SK-N-SH treated with all-trans-retinoic acid at 6 μM for 48 hours (cell line): ENCODE measurements at regions not wholly inside any gene's neighbourhood (a gene's known extent, or its start where the extent isn't known, plus 50 kb on each side); places are given as distances from the start of the nearest gene placed in this dataset.

Experiments
- ATAC-seq: fragments of 200-7000 bp; cut with Tn5 transposase; 3 replicates; pipeline ENCODE4 v1.9.1; 2020; ENCODE audit warnings: mild to moderate bottlenecking, moderate library complexity
- ARNTL ChIP-seq: fragments of 450-650 bp; formaldehyde crosslinking; IDR thresholded peaks from 2 replicates; pipeline ENCODE4 v1.5.0; 2020; ENCODE audit warnings: low read depth, mild to moderate bottlenecking, moderate library complexity, borderline replicate concordance
- BACH2 ChIP-seq: fragments of 250-450 bp; sonication (Bioruptor Pico); IDR thresholded peaks from 2 replicates; pipeline ENCODE4 v1.9.0; 2021; ENCODE audit warnings: mild to moderate bottlenecking, borderline replicate concordance
- CSDC2 ChIP-seq: fragments of 250-450 bp; sonication (Bioruptor Pico); IDR thresholded peaks from 2 replicates; pipeline ENCODE4 v1.5.0; 2020; ENCODE audit warnings: mild to moderate bottlenecking, moderate library complexity
- ESRRG ChIP-seq: fragments of 250-450 bp; sonication (Bioruptor Pico); IDR thresholded peaks from 2 replicates; pipeline ENCODE4 v1.6.1; 2021; ENCODE audit warnings: mild to moderate bottlenecking
- GLIS3 ChIP-seq: fragments of 250-450 bp; sonication (Bioruptor Pico); IDR thresholded peaks from 2 replicates; pipeline ENCODE4 v1.5.0; 2020; ENCODE audit warnings: mild to moderate bottlenecking, moderate library complexity
- ISL1 ChIP-seq: fragments of 250-450 bp; sonication (Bioruptor Pico); IDR thresholded peaks from 2 replicates; pipeline ENCODE4 v2.1.2; 2022; ENCODE audit warnings: mild to moderate bottlenecking, moderate library complexity
- OSR1 ChIP-seq: fragments of 250-450 bp; sonication (Bioruptor Pico); IDR thresholded peaks from 2 replicates; pipeline ENCODE4 v1.8.0; 2022; ENCODE audit warnings: moderate library complexity, mild to moderate bottlenecking, inconsistent platforms
- PPARA ChIP-seq: fragments of 250-450 bp; sonication (Bioruptor Pico); IDR thresholded peaks from 2 replicates; pipeline ENCODE4 v1.5.0; 2020; ENCODE audit warnings: mild to moderate bottlenecking, borderline replicate concordance
- RARB ChIP-seq: fragments of 250-450 bp; sonication (Bioruptor Pico); IDR thresholded peaks from 2 replicates; pipeline ENCODE4 v1.8.0; 2021; ENCODE audit warnings: mild to moderate bottlenecking, moderate library complexity
- SNAI2 ChIP-seq: fragments of 250-450 bp; sonication (Bioruptor Pico); IDR thresholded peaks from 2 replicates; pipeline ENCODE4 v1.5.0; 2020; ENCODE audit warnings: mild to moderate bottlenecking, moderate library complexity
- TCF4 ChIP-seq: fragments of 250-450 bp; sonication (Bioruptor Pico); IDR thresholded peaks from 2 replicates; pipeline ENCODE4 v1.8.0; 2021; ENCODE audit warnings: mild to moderate bottlenecking, moderate library complexity, borderline replicate concordance
- TOX ChIP-seq: fragments of 250-450 bp; sonication (Bioruptor Pico); IDR thresholded peaks from 2 replicates; pipeline ENCODE4 v1.8.0; 2021; ENCODE audit warnings: mild to moderate bottlenecking, moderate library complexity, borderline replicate concordance
- ZC3H10 ChIP-seq: fragments of 250-450 bp; sonication (Bioruptor Pico); IDR thresholded peaks from 2 replicates; pipeline ENCODE4 v1.5.1; 2021; ENCODE audit warnings: mild to moderate bottlenecking, moderate library complexity
- ZFP3 ChIP-seq: fragments of 250-450 bp; sonication (Bioruptor Pico); IDR thresholded peaks from 2 replicates; pipeline ENCODE4 v1.5.0; 2020; ENCODE audit warnings: mild to moderate bottlenecking, moderate library complexity
- ZFP30 ChIP-seq: fragments of 450-650 bp; formaldehyde crosslinking; IDR thresholded peaks from 2 replicates; pipeline ENCODE4 v1.5.0; 2022; ENCODE audit warnings: mild to moderate bottlenecking, moderate library complexity
- ZNF565 ChIP-seq: fragments of 450-650 bp; formaldehyde crosslinking; conservative IDR thresholded peaks from 2 replicates; pipeline ENCODE4 v1.5.0; 2020; ENCODE audit warnings: low read depth, mild to moderate bottlenecking, moderate library complexity
- ZNF70 ChIP-seq: fragments of 450-650 bp; formaldehyde crosslinking; IDR thresholded peaks from 2 replicates; pipeline ENCODE4 v1.5.0; 2020; ENCODE audit warnings: mild to moderate bottlenecking, moderate library complexity
- ZNF8 ChIP-seq: fragments of 450-650 bp; formaldehyde crosslinking; IDR thresholded peaks from 2 replicates; pipeline ENCODE4 v1.5.0; 2020; ENCODE audit warnings: mild to moderate bottlenecking, moderate library complexity
- TF ChIP-seq, protein P1 (sequence below): fragments of 250-450 bp; sonication (Bioruptor Pico); IDR thresholded peaks from 2 replicates; pipeline ENCODE4 v1.5.0; 2020; ENCODE audit warnings: mild to moderate bottlenecking, moderate library complexity
- TF ChIP-seq, protein P2 (sequence below): fragments of 250-450 bp; sonication (Bioruptor Pico); IDR thresholded peaks from 2 replicates; pipeline ENCODE4 v1.8.0; 2020; ENCODE audit warnings: mild to moderate bottlenecking, moderate library complexity, borderline replicate concordance
- TF ChIP-seq, protein P3 (sequence below): fragments of 250-450 bp; sonication (Bioruptor Pico); IDR thresholded peaks from 2 replicates; pipeline ENCODE4 v1.5.1; 2021; ENCODE audit warnings: mild to moderate bottlenecking, moderate library complexity
- TF ChIP-seq, protein P4 (sequence below): fragments of 250-450 bp; sonication (Bioruptor Pico); IDR thresholded peaks from 2 replicates; pipeline ENCODE4 v1.5.1; 2020; ENCODE audit warnings: low read depth, mild to moderate bottlenecking, moderate library complexity
- TF ChIP-seq, protein P5 (sequence below): fragments of 250-450 bp; sonication (Bioruptor Pico); IDR thresholded peaks from 2 replicates; pipeline ENCODE4 v1.8.0; 2021; ENCODE audit warnings: low read depth, mild to moderate bottlenecking, moderate library complexity, borderline replicate concordance

DNA sequence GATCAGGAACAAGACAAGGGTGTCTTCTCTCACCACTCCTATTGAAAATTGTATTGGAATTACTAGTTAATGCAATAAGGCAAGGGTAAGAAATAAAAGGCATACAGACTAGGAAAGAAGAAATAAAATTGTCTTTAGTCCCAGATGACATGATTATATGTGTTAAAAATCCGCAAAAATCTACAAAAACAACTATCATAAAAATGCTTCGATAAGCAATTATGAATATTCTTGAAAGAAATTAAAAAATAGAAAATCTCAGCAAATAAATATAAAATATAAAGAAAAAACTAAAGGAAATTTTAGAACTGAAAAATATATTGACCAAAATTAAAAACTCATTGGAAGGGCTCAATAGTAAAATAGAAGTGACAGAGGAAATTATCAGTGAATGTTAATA is 243.3 kb downstream of the ZNF674 start:
- no peak for ATAC-seq
- TF ChIP-seq, protein P1, sequence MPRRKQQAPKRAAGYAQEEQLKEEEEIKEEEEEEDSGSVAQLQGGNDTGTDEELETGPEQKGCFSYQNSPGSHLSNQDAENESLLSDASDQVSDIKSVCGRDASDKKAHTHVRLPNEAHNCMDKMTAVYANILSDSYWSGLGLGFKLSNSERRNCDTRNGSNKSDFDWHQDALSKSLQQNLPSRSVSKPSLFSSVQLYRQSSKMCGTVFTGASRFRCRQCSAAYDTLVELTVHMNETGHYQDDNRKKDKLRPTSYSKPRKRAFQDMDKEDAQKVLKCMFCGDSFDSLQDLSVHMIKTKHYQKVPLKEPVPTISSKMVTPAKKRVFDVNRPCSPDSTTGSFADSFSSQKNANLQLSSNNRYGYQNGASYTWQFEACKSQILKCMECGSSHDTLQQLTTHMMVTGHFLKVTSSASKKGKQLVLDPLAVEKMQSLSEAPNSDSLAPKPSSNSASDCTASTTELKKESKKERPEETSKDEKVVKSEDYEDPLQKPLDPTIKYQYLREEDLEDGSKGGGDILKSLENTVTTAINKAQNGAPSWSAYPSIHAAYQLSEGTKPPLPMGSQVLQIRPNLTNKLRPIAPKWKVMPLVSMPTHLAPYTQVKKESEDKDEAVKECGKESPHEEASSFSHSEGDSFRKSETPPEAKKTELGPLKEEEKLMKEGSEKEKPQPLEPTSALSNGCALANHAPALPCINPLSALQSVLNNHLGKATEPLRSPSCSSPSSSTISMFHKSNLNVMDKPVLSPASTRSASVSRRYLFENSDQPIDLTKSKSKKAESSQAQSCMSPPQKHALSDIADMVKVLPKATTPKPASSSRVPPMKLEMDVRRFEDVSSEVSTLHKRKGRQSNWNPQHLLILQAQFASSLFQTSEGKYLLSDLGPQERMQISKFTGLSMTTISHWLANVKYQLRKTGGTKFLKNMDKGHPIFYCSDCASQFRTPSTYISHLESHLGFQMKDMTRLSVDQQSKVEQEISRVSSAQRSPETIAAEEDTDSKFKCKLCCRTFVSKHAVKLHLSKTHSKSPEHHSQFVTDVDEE: no peak
- TF ChIP-seq SNAI2 (CRISPR knock-in tag): no peak
- TF ChIP-seq ZNF565 (CRISPR knock-in tag): no peak
- TF ChIP-seq ZFP3 (CRISPR knock-in tag): no peak
- no peak for TF ChIP-seq PPARA (CRISPR knock-in tag)
- no peak for TF ChIP-seq ARNTL (CRISPR knock-in tag)
- no peak for TF ChIP-seq GLIS3 (CRISPR knock-in tag)
- no peak for TF ChIP-seq TCF4 (CRISPR knock-in tag)
- TF ChIP-seq RARB (CRISPR knock-in tag): no peak
- no peak for TF ChIP-seq ZFP30 (CRISPR knock-in tag)
- no peak for TF ChIP-seq ISL1 (CRISPR knock-in tag)
- no peak for TF ChIP-seq ZNF8 (CRISPR knock-in tag)
- TF ChIP-seq, protein P2, sequence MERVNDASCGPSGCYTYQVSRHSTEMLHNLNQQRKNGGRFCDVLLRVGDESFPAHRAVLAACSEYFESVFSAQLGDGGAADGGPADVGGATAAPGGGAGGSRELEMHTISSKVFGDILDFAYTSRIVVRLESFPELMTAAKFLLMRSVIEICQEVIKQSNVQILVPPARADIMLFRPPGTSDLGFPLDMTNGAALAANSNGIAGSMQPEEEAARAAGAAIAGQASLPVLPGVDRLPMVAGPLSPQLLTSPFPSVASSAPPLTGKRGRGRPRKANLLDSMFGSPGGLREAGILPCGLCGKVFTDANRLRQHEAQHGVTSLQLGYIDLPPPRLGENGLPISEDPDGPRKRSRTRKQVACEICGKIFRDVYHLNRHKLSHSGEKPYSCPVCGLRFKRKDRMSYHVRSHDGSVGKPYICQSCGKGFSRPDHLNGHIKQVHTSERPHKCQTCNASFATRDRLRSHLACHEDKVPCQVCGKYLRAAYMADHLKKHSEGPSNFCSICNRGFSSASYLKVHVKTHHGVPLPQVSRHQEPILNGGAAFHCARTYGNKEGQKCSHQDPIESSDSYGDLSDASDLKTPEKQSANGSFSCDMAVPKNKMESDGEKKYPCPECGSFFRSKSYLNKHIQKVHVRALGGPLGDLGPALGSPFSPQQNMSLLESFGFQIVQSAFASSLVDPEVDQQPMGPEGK (CRISPR knock-in tag): no peak
- TF ChIP-seq BACH2: no peak
- TF ChIP-seq, protein P3, sequence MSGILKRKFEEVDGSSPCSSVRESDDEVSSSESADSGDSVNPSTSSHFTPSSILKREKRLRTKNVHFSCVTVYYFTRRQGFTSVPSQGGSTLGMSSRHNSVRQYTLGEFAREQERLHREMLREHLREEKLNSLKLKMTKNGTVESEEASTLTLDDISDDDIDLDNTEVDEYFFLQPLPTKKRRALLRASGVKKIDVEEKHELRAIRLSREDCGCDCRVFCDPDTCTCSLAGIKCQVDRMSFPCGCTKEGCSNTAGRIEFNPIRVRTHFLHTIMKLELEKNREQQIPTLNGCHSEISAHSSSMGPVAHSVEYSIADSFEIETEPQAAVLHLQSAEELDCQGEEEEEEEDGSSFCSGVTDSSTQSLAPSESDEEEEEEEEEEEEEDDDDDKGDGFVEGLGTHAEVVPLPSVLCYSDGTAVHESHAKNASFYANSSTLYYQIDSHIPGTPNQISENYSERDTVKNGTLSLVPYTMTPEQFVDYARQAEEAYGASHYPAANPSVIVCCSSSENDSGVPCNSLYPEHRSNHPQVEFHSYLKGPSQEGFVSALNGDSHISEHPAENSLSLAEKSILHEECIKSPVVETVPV (CRISPR knock-in tag): no peak
- TF ChIP-seq, protein P4, sequence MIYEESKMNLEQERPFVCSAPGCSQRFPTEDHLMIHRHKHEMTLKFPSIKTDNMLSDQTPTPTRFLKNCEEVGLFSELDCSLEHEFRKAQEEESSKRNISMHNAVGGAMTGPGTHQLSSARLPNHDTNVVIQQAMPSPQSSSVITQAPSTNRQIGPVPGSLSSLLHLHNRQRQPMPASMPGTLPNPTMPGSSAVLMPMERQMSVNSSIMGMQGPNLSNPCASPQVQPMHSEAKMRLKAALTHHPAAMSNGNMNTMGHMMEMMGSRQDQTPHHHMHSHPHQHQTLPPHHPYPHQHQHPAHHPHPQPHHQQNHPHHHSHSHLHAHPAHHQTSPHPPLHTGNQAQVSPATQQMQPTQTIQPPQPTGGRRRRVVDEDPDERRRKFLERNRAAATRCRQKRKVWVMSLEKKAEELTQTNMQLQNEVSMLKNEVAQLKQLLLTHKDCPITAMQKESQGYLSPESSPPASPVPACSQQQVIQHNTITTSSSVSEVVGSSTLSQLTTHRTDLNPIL (CRISPR knock-in tag): no peak
- no peak for TF ChIP-seq CSDC2 (CRISPR knock-in tag)

DNA sequence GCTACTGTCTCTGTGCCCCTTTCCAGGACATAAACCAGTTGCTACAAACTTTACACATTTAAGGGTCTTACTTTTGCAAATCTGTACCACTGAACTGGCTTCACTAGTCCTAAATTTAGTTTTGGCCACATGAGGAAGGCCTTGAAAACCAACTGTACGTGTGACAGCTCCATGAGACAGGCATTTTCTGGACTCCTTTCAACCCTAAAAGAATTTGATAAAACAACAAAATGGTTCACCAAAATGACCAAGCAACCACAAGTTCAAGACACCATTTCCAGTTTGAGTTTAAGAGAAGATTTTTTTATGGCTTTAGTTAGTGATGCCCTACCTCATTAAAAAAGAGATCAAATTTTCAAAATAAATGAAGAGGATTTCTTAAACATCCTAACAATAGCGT is 246.4 kb downstream of the ZNF674 start:
- TF ChIP-seq BACH2: no peak
- TF ChIP-seq ZNF70 (CRISPR knock-in tag): no peak
- TF ChIP-seq OSR1 (CRISPR knock-in tag): no peak
- TF ChIP-seq TOX (CRISPR knock-in tag): no peak
- TF ChIP-seq, all 23 proteins: peak for 0
- no peak for ATAC-seq

DNA sequence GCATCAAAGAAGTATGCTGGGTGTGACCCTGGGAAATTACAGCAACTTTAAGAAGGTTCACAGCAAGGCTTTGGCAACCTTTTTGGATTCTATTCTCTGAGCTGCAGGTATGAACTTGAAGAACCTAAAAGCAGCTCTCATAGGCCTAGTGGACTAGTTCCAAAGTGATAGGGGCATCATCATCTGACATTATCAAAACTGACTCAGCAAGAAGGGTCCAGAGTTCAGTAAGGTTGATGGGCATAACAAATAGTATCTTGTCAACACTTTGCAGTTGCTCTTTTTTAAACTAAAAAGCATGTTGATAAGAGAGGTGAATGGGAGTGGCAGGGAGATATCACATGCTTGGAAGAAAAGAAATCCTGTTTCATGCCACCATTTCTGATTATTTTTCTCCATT is 249.3 kb downstream of the ZNF674 start:
- ATAC-seq: no peak
- TF ChIP-seq TOX (CRISPR knock-in tag): no peak
- TF ChIP-seq CSDC2 (CRISPR knock-in tag): no peak
- TF ChIP-seq ESRRG (CRISPR knock-in tag): no peak
- TF ChIP-seq ARNTL (CRISPR knock-in tag): no peak
- TF ChIP-seq PPARA (CRISPR knock-in tag): no peak
- TF ChIP-seq TCF4 (CRISPR knock-in tag): no peak
- TF ChIP-seq, protein P5, sequence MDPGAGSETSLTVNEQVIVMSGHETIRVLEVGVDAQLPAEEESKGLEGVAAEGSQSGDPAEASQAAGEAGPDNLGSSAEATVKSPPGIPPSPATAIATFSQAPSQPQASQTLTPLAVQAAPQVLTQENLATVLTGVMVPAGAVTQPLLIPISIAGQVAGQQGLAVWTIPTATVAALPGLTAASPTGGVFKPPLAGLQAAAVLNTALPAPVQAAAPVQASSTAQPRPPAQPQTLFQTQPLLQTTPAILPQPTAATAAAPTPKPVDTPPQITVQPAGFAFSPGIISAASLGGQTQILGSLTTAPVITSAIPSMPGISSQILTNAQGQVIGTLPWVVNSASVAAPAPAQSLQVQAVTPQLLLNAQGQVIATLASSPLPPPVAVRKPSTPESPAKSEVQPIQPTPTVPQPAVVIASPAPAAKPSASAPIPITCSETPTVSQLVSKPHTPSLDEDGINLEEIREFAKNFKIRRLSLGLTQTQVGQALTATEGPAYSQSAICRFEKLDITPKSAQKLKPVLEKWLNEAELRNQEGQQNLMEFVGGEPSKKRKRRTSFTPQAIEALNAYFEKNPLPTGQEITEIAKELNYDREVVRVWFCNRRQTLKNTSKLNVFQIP (CRISPR knock-in tag): no peak
- TF ChIP-seq SNAI2 (CRISPR knock-in tag): no peak
- no peak for TF ChIP-seq ZNF70 (CRISPR knock-in tag)
- no peak for TF ChIP-seq ZFP3 (CRISPR knock-in tag)
- TF ChIP-seq ZC3H10: no peak
- TF ChIP-seq ISL1 (CRISPR knock-in tag): no peak
- TF ChIP-seq, protein P3 (CRISPR knock-in tag): no peak
- no peak for TF ChIP-seq BACH2
- TF ChIP-seq GLIS3 (CRISPR knock-in tag): no peak
- TF ChIP-seq RARB (CRISPR knock-in tag): no peak
